ENCODE measurements at regions not wholly inside any gene's neighbourhood (a gene's known extent, or its start where the extent isn't known, plus 50 kb on each side); places are given as distances from the start of the nearest gene placed in this dataset.
A peak's percentile ranks its signal among the peaks of the same experiment; 100 is the strongest.

- Histone ChIP-seq H3K27me3 (ENCODE audit: insufficient read depth in 3 of 3, low read length in 2 of 3) (peaks cover 0 to 6% (median 0%) of the 10 kb centered on the region in 3 donors), H3K9me3 (no peaks in the 10 kb centered on the region), H3K4me1 (no peaks in the 10 kb centered on the region), H3K36me3 (ENCODE audit: insufficient read depth in 1 of 2, low read depth in 1 of 2) (no peaks in the 10 kb centered on the region), H3K4me3 (no peak overlapping the region), H3K27ac (no peak overlapping the region)
- intact Hi-C loops (cut with DNase I) = no loop called here
- DNase-seq = no peak
- WGBS, 3 donors = 23 to 34% (median 23%) methylated on average over 10 of the region's 10 CpGs
- no peak for TF ChIP-seq CTCF (IDR thresholded peaks at IDR 0.05)
- no peak for ATAC-seq
These were observed 231.9 kb upstream of the FN1 start for GRCh38 chr2:215667585-215668377.

GRCh38 chr2:215664847-215665525 is 229.1 kb upstream of the FN1 start:
- Histone ChIP-seq H3K4me1 (no peaks in the 10 kb centered on the region), H3K36me3 (ENCODE audit: insufficient read depth in 1 of 2, low read depth in 1 of 2) (no peaks in the 10 kb centered on the region), H3K4me3 (no peak overlapping the region), H3K27me3 (ENCODE audit: insufficient read depth in 3 of 3, low read length in 2 of 3) (no peaks in the 10 kb centered on the region), H3K27ac (no peak overlapping the region), H3K9me3 (no peaks in the 10 kb centered on the region)
- WGBS, 3 donors = 69 to 77% (median 70%) methylated on average over 3 of the region's 3 CpGs
- intact Hi-C loops (cut with DNase I) = no loop called here
- ATAC-seq (peak in 1 of 4 donors; percentile 40), DNase-seq (no peak)
- TF ChIP-seq CTCF (IDR thresholded peaks at IDR 0.05) = no peak

GRCh38 chr2:215662715-215663114 is 226.8 kb upstream of the FN1 start:
- no peak for TF ChIP-seq CTCF (IDR thresholded peaks at IDR 0.05)
- ATAC-seq = no peak
- Histone ChIP-seq H3K36me3 (ENCODE audit: insufficient read depth in 1 of 2, low read depth in 1 of 2) (no peaks in the 10 kb centered on the region), H3K27ac (no peak overlapping the region), H3K9me3 (no peaks in the 10 kb centered on the region), H3K4me1 (no peaks in the 10 kb centered on the region), H3K4me3 (no peak overlapping the region), H3K27me3 (ENCODE audit: insufficient read depth in 3 of 3, low read length in 2 of 3) (no peaks in the 10 kb centered on the region)
- intact Hi-C loops (cut with DNase I) = no loop called here
- no peak for DNase-seq
- 24 to 35% (median 27%) methylated on average over 1 of the region's 1 CpG for WGBS, 3 donors

- intact Hi-C loops (cut with DNase I) = no loop called here
- ATAC-seq (peak in 1 of 4 donors; percentile 30), DNase-seq (peak; percentile 11 to 35)
- TF ChIP-seq CTCF (IDR thresholded peaks at IDR 0.05) = no peak
- H3K27me3 ChIP-seq (ENCODE audit: insufficient read depth in 3 of 3, low read length in 2 of 3) = no peaks in the 10 kb centered on the region
- WGBS, 3 donors = 82 to 84% (median 83%) methylated on average over 8 of the region's 8 CpGs
- H3K9me3 ChIP-seq = no peaks in the 10 kb centered on the region
- no peak overlapping the region for H3K27ac ChIP-seq
- H3K36me3 ChIP-seq (ENCODE audit: insufficient read depth in 1 of 2, low read depth in 1 of 2) = no peaks in the 10 kb centered on the region
- no peaks in the 10 kb centered on the region for H3K4me1 ChIP-seq
- no peak overlapping the region for H3K4me3 ChIP-seq
These were observed 224.8 kb upstream of the FN1 start for GRCh38 chr2:215660687-215661086.

Measured in psoas muscle (tissue), 7 donors.